Activated naive CD4-positive, alpha-beta T cell treated with anti-CD3 and anti-CD28 coated beads, Interleukin-2, amount 10 ng/mL, durations not matched to agents 7 days and 5 days (primary cell): ENCODE measurements at regions not wholly inside any gene's neighbourhood (a gene's known extent, or its start where the extent isn't known, plus 50 kb on each side); places are given as distances from the start of the nearest gene placed in this dataset.

ENCODE experiments used
- CTCF ChIA-PET: fragments of 350-600 bp; sonication (Branson Sonifier 250); formaldehyde crosslinking; loops from one replicate; lab custom pipeline; 2021; ENCODE audit warnings: antibody characterized with exemption; lab: Charles Lee
- DNase-seq: peaks from one replicate; pipeline ENCODE4 v3.0.0-alpha.2; 2020
- H3K27ac Mint-ChIP-seq: one replicate; pipeline ENCODE4 v1.8.0; 2021; ENCODE audit warnings: mild to moderate bottlenecking, moderate library complexity, mixed read lengths
- H3K27me3 Mint-ChIP-seq: one replicate; pipeline ENCODE4 v1.8.0; 2021; ENCODE audit warnings: mild to moderate bottlenecking, mixed read lengths
- H3K36me3 Mint-ChIP-seq: one replicate; pipeline ENCODE4 v1.8.0; 2021; ENCODE audit warnings: mixed read lengths
- H3K4me1 Mint-ChIP-seq: one replicate; pipeline ENCODE4 v1.8.0; 2021; ENCODE audit warnings: mixed read lengths
- H3K4me3 Mint-ChIP-seq: one replicate; pipeline ENCODE4 v1.8.0; 2021; ENCODE audit warnings: mild to moderate bottlenecking, moderate library complexity, mixed read lengths
- H3K9me3 Mint-ChIP-seq: one replicate; pipeline ENCODE4 v1.8.0; 2021; ENCODE audit warnings: mixed read lengths

DNA sequence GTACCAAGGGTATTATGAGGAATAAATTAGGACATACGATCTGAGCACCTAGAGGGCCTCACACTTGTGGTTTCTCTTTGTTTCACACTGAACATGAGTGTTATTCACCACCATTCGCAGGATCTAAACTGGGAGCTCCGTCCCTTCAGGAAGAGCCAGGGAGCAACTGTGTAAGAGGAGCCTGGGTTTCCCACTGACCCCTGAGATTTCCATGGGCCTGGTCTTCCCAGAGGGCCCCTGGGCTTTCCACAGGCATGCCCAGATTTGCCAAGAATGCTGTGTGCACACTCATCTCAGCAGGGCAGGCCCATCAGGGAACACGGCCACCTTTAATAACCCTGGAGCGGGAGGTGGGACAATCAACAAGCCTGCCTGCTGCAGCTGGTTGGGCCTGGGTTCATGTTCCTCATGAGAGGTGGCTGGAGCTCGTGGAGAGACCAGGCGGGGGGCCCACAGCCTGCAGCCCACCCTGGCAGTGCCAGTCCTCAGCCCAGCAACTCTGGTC is 416.8 kb upstream of the MYT1L start:
- Mint-ChIP-seq H3K36me3 (no peaks in the 10 kb centered on the region), H3K4me3 (no peak overlapping the region), H3K9me3 (peaks cover 16% of the 10 kb centered on the region), H3K27ac (no peak overlapping the region), H3K27me3 (no peaks in the 10 kb centered on the region), H3K4me1 (no peaks in the 10 kb centered on the region)
- CTCF ChIA-PET, result no interaction called here
- no peak for DNase-seq

DNA sequence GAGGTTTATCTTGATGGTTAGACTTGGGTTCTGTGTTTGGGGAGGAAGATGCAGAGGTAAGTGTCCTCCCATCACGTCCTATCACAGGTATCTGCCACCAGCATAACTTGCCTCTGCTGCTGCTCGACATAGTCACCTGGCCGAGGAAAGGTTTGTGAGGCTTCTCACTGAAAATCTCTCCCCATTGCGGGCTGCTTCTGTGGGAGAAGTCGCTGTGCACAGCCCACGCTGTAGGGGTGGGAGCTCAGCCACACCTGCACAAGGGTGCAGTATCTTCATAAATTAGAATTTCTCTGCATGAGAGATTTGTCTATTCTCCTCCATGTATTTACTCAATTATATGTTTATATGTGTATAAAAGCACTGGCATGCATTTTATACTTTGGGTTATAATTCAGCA is 415.7 kb upstream of the MYT1L start:
- no peaks in the 10 kb centered on the region for H3K4me1 Mint-ChIP-seq
- H3K27me3 Mint-ChIP-seq, result no peaks in the 10 kb centered on the region
- no peak overlapping the region for H3K4me3 Mint-ChIP-seq
- no peak for DNase-seq
- peaks cover 10% of the 10 kb centered on the region for H3K9me3 Mint-ChIP-seq
- H3K36me3 Mint-ChIP-seq, result no peaks in the 10 kb centered on the region
- no peak overlapping the region for H3K27ac Mint-ChIP-seq
- CTCF ChIA-PET, result no interaction called here

DNA sequence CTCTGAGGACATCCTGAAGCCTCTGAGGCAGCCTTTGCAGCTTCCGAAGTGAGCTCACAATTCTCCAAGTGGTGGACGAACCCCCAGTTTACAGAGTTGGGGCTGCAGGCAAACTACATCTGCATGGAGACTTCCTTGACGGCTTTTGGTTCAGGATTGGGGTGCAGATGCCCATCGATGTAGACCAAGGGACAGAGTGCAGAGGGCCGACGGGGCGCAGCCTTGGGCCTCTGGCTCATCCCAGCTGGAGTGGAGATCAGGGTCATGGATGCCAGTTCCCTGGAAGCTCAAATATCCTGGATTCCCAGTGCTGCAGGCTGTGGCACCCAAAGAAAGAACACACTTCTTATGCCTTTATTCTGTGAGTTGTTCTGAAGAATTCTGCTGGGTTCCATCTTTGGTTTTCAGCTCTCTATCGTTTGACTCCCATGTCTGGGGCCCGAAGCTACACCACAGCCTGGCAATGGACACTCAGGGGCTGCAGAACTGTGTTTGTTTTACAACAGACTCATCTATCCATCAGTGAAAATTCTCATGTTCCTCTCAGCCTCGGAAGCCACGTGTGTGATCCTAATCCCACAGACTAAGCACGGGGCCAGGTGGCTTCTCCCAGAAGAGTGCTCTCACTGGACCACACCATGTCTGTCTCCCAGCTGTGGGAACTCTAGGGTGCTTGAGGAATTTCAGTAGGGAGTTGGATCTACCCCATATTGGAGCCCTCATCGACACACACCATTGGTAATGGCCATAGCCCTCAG is 414.1 kb upstream of the MYT1L start:
- Mint-ChIP-seq H3K27ac (no peak overlapping the region), H3K4me3 (no peak overlapping the region), H3K27me3 (peaks cover 6% of the 10 kb centered on the region), H3K36me3 (no peaks in the 10 kb centered on the region), H3K4me1 (no peaks in the 10 kb centered on the region), H3K9me3 (peaks cover 3% of the 10 kb centered on the region)
- no peak for DNase-seq
- CTCF ChIA-PET, result no interaction called here

DNA sequence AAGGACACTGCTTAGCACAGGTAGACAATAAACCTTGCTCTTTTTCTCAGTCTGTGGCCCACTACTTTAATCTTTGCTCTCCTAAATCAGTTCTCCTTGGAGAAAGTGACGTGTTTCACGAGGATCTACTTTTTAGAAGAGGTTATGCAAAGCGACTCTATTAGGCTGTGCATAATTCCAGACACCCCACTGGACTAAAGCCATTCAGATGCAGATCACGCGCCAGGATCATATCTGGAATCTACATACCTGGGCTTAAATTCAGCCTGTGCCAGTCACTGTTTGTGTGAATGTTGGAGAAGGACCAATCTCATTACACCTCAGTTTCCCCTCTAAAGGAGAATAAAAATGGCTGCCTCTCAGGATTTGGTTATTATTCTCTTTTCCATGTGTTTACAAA is 413.0 kb upstream of the MYT1L start:
- CTCF ChIA-PET, result no interaction called here
- DNase-seq, result no peak
- Mint-ChIP-seq H3K36me3 (no peaks in the 10 kb centered on the region), H3K27ac (no peak overlapping the region), H3K4me3 (no peak overlapping the region), H3K4me1 (no peaks in the 10 kb centered on the region), H3K27me3 (peaks cover 9% of the 10 kb centered on the region), H3K9me3 (no peaks in the 10 kb centered on the region)

DNA sequence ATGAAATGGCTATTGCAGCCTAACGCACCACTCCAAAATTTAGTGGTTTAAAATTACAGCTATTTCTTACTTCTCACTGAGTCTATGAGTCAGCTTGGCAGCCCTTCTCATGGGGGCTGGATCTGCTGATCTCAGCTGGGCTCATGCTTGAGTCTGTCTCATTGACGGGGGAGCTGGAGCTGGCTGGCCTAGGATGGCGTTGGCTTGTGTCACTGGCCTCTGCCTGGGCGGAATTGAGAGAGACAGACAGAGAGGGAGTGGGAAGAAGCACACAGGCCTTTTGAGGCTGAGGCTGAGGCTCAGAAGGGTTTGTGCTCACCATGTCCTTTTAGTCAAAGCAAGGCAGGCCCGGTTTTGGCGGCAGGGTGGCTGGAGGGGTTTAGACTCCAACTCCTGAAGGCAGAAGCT is 412.1 kb upstream of the MYT1L start:
- H3K36me3 Mint-ChIP-seq, result no peaks in the 10 kb centered on the region

DNA sequence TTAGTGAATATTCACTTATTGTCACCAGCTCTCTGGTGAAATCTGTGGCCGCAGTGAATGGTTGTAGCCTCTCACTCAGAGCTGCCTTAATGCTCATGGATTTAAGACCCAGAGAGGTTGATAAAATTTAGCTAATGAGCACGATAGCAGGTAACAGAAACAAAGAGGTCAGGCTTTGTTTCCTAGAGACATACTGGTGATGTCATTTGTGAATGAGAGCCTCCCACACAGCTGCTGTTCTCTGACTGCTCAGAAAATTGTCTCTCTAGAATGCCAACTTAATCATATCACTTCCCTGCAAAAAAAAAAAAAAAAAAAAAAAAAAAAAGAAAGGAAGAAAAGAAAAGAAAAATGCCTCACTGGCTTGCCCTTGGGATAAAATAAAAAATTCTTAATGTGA is 411.7 kb upstream of the MYT1L start:
- Mint-ChIP-seq H3K9me3 (no peaks in the 10 kb centered on the region), H3K27me3 (peaks cover 9% of the 10 kb centered on the region), H3K36me3 (no peaks in the 10 kb centered on the region), H3K27ac (no peak overlapping the region), H3K4me1 (no peaks in the 10 kb centered on the region), H3K4me3 (no peak overlapping the region)
- CTCF ChIA-PET, result no interaction called here
- no peak for DNase-seq

More for the DNA sequence above, 412.1 kb upstream of the MYT1L start:
- peaks cover 9% of the 10 kb centered on the region for H3K27me3 Mint-ChIP-seq
- H3K27ac Mint-ChIP-seq, result no peak overlapping the region
- no peak overlapping the region for H3K4me3 Mint-ChIP-seq
- DNase-seq, result no peak
- no peaks in the 10 kb centered on the region for H3K9me3 Mint-ChIP-seq
- H3K4me1 Mint-ChIP-seq, result no peaks in the 10 kb centered on the region
- CTCF ChIA-PET, result no interaction called here

DNA sequence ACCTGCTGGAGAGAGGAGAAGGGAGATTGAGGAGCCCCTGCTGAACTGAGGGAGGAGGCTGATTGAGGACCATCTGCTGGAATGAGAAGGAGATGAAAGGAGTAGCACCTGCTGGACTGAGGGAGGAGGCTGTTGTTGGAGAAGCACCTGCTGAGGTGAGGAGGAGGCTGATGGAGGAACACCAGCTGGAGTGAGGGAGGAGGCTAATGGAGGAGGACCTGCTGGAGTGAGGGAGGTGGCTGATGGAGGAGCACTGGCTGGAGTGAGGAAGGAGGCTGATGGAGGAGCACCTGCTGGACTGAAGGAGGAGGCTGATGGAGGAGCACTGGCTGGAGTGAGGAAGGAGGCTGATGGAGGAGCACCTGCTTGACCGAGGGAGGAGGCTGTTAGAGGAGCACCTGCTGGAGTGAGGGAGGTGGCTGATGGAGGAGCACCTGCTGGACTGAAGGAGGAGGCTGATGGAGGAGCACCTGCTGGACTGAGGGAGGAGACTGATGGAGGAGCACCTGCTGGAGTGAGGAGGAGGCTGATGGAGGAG is 409.2 kb upstream of the MYT1L start:
- DNase-seq, result no peak
- H3K4me3 Mint-ChIP-seq, result no peak overlapping the region
- H3K27me3 Mint-ChIP-seq, result peaks cover 9% of the 10 kb centered on the region
- no peaks in the 10 kb centered on the region for H3K36me3 Mint-ChIP-seq
- H3K27ac Mint-ChIP-seq, result no peak overlapping the region
- no peaks in the 10 kb centered on the region for H3K9me3 Mint-ChIP-seq
- CTCF ChIA-PET, result no interaction called here
- H3K4me1 Mint-ChIP-seq, result no peaks in the 10 kb centered on the region

DNA sequence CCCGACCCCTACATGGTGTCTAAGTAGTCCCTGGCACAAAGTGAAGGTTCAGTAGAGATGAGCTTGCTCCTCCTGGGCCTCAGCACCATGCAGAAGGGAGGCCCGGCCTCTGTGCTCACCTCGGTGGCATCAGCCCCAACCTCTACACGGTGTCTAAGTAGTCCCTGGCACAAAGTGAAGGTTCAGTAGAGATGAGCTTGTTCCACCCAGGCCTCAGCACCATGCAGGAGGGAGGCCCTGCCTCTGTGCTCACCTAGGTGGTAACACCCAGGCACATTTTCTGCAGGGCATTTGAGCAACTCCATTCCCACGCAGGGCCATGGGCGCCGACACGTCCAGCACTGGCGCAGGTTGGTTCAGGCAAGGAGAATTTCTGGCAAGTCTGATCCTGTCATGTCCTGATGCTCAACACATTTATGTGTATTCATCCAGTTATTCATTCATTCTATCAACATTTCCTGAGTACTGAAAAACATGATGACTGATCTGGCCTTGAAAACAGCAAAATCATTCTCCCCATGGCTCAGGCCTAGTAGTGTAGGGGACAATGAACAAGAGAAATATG is 408.2 kb upstream of the MYT1L start:
- no peak overlapping the region for H3K27ac Mint-ChIP-seq
- H3K4me3 Mint-ChIP-seq, result no peak overlapping the region
- H3K4me1 Mint-ChIP-seq, result no peaks in the 10 kb centered on the region
- H3K27me3 Mint-ChIP-seq, result peaks cover 9% of the 10 kb centered on the region
- no peaks in the 10 kb centered on the region for H3K36me3 Mint-ChIP-seq
- CTCF ChIA-PET, result no interaction called here
- no peaks in the 10 kb centered on the region for H3K9me3 Mint-ChIP-seq
- DNase-seq, result no peak

DNA sequence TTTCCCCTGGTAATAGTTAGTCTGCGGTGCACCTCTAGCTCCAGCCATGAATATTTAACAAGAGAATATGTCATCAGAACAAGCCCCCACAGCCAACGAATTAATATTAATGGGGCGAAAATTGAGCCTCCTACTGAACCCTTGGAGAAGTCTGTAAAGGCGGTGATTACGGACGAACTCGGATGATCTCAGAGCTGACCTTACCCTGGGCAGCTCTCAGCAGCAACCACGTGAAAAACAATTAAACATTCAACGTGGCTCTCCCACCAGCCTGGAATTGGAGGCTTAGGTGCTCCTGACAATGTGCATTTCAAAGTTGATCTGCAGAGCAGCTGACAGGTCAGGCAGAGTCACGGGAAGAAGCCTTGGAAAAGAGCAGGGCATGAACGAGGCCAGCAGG is 407.6 kb upstream of the MYT1L start:
- Mint-ChIP-seq H3K9me3 (no peaks in the 10 kb centered on the region), H3K27me3 (peaks cover 9% of the 10 kb centered on the region), H3K4me3 (no peak overlapping the region), H3K4me1 (no peaks in the 10 kb centered on the region), H3K27ac (no peak overlapping the region), H3K36me3 (no peaks in the 10 kb centered on the region)
- no peak for DNase-seq
- CTCF ChIA-PET, result no interaction called here

DNA sequence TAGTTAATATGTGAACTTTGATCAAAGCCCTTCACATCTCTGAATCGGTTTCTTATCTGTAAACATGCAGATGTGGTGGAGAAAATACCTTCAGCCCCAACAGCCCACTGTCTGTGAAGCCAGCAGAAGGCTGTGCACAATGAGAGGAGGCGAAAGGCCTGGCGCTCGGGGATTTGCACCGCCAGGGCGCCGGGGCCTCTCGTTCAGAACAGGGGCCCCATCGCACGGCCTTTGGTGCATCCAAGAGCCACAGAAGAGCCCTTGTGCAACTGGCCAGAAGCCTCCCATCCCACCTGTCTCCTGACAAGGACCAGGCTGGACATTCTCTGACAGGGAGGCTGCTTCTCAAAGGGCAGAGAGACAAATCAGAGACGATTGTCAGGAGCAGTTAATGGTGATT is 407.2 kb upstream of the MYT1L start:
- no peak overlapping the region for H3K27ac Mint-ChIP-seq
- H3K4me3 Mint-ChIP-seq, result no peak overlapping the region
- H3K9me3 Mint-ChIP-seq, result no peaks in the 10 kb centered on the region
- no peaks in the 10 kb centered on the region for H3K4me1 Mint-ChIP-seq
- no peak for DNase-seq
- peaks cover 9% of the 10 kb centered on the region for H3K27me3 Mint-ChIP-seq
- CTCF ChIA-PET, result no interaction called here
- no peaks in the 10 kb centered on the region for H3K36me3 Mint-ChIP-seq

DNA sequence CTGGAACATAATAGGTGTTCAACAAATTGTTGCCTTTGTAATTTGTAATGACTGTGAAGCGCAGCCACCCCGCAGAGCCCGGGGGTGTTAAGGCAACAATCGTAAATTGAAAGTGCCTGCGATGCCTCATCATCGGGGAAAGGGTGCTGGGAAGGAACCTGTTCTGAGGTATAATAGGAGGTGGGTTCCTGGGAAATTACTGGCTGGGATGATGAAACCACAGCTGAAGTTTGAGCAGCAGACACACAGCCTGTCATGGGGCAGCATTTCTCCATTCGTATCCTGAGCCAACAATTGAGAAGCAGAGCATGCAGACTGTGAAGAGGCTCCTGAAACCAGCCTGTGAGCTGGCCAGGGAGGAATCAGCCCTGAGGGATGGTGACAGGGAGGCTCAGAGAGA is 404.0 kb upstream of the MYT1L start:
- CTCF ChIA-PET, result no interaction called here
- no peak for DNase-seq
- H3K36me3 Mint-ChIP-seq, result no peaks in the 10 kb centered on the region
- H3K27ac Mint-ChIP-seq, result no peak overlapping the region
- H3K9me3 Mint-ChIP-seq, result no peaks in the 10 kb centered on the region
- no peak overlapping the region for H3K4me3 Mint-ChIP-seq
- no peaks in the 10 kb centered on the region for H3K4me1 Mint-ChIP-seq
- peaks cover 2% of the 10 kb centered on the region for H3K27me3 Mint-ChIP-seq

DNA sequence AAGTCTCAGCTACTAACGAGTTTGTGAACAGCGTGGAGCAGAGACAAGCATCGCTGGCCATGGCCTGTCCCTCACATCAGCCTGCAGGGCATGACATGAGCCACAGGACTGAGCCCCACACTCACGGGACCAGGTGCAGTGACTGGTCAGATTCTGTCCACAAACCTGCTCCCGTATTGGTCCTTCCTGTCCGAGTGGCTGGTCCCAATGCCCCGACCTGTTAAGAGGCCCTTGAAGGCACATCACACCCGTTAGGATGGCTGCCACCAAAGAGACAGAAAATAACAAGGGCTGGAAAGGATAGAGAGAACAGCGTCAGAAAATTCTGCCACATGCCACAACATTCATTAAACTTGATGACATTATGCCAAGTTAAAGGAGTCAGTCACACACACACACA is 403.2 kb upstream of the MYT1L start:
- H3K4me3 Mint-ChIP-seq, result no peak overlapping the region
- H3K9me3 Mint-ChIP-seq, result no peaks in the 10 kb centered on the region
- CTCF ChIA-PET, result no interaction called here
- H3K36me3 Mint-ChIP-seq, result no peaks in the 10 kb centered on the region
- no peaks in the 10 kb centered on the region for H3K27me3 Mint-ChIP-seq
- no peak overlapping the region for H3K27ac Mint-ChIP-seq
- no peak for DNase-seq
- H3K4me1 Mint-ChIP-seq, result no peaks in the 10 kb centered on the region

DNA sequence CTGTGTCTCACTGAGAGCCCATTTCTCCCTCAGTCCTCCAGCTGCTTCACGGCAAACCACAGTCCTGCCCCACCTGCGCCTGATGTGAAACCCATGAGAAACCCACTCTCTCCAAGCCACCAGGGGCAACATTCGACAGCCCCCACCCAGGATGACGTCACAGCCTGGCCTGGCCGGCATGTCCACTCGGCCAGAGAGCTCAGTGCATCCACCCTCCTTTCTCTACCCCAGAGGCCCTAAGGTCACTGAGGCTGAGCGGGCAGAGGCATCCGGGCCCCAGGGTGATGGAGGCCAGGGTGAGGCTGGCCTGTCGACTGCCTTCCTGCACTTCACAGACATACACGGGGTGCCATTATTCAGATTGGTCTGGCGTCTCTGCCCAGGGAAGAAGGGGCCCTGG is 402.7 kb upstream of the MYT1L start:
- H3K4me3 Mint-ChIP-seq, result no peak overlapping the region
- no peaks in the 10 kb centered on the region for H3K27me3 Mint-ChIP-seq
- H3K36me3 Mint-ChIP-seq, result no peaks in the 10 kb centered on the region
- CTCF ChIA-PET, result no interaction called here
- no peak for DNase-seq
- no peaks in the 10 kb centered on the region for H3K4me1 Mint-ChIP-seq
- no peak overlapping the region for H3K27ac Mint-ChIP-seq
- H3K9me3 Mint-ChIP-seq, result no peaks in the 10 kb centered on the region

DNA sequence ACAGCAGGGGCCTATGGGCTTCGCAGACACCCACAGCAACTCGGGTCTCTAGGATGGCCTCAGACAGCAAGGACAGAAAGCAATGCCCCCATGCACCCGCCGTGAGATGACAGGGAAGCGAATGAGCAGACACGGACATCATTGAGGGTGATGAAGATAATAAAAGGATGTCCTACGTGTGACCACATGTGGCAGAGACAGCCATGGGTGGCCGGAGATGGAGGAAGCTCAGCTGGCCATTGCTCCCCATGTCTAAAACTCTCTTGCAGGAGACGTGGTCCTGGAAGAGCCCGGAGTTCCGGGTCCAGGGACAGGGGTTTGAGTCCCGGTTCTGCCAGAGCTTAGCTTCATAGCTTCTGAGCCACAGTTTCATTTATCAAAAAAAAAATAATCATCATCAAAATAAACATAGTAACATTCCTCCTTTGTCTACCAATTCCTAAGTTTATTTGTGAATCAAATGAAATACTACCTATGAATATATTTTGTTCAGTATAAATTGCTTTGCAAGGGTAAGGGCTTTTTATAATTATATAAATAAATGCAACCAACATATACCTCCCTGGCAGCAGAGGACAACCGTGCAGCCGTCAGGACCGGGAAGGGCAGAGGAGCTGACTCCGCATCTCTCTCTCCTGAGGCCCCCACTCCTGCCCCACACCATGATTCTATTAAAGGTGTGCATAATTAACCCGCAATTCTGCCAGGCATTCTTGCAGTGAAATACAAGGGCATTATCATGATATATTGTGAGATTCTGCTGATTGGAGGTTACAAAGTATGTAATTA is 401.4 kb upstream of the MYT1L start:
- H3K9me3 Mint-ChIP-seq, result no peaks in the 10 kb centered on the region
- H3K27ac Mint-ChIP-seq, result no peak overlapping the region
- CTCF ChIA-PET, result interaction anchor here (0.6 kb wide), 1 partner anchor 708 kb away, joined by 3 read pairs; no protein-coding TSS in a partner anchor
- H3K4me1 Mint-ChIP-seq, result no peaks in the 10 kb centered on the region
- H3K4me3 Mint-ChIP-seq, result no peak overlapping the region
- no peaks in the 10 kb centered on the region for H3K36me3 Mint-ChIP-seq
- no peaks in the 10 kb centered on the region for H3K27me3 Mint-ChIP-seq
- no peak for DNase-seq
